Endothelial cell of umbilical vein (primary cell): ENCODE measurements at regions not wholly inside any gene's neighbourhood (a gene's known extent, or its start where the extent isn't known, plus 50 kb on each side); places are given as distances from the start of the nearest gene placed in this dataset.

Experiments
- BruUV-seq: library from RNA; stranded (reverse); fragments of 400-500 nt; replicated peaks from 2 replicates; lab custom pipeline; 2021; lab: Mats Ljungman, UMichigan
- CTCF ChIA-PET: fragments of 300-600, 350-600 bp; sonication (Branson Sonifier 250); formaldehyde crosslinking; loops from one replicate; lab custom pipeline; 2021; ENCODE audit warnings: antibody characterized with exemption, inconsistent platforms; lab: Charles Lee
- POLR2A ChIA-PET: fragments of 300-600, 350-600 bp; sonication (Branson Sonifier 250); formaldehyde crosslinking; loops from one replicate; lab custom pipeline; 2021; ENCODE audit warnings: antibody characterized with exemption, inconsistent platforms; lab: Charles Lee
- DNase-seq: peaks from one replicate; pipeline ENCODE4 v3.0.0-alpha.2; 2011; ENCODE audit warnings: low read depth, low spot score
- FAIRE-seq: peaks from 2 replicates; lab custom pipeline; 2011; peaks lifted over from hg19 to GRCh38; lab: Jason Lieb, UNC
- H2AFZ ChIP-seq: 2 replicates; pipeline ENCODE4 v1.6.0; 2012; ENCODE audit warnings: low read depth, low read length, control low read depth, inconsistent platforms
- H3K27ac ChIP-seq: 2 replicates; pipeline ENCODE4 v1.5.1; 2011; ENCODE audit warnings: low read depth, mild to moderate bottlenecking, control low read depth, low read length, moderate library complexity; ENCODE audit not compliant: insufficient read depth
- H3K27me3 ChIP-seq, 2 experiments: 2 replicates each; pipeline versions ENCODE4 v1.6.0 to v1.6.1; 2011; ENCODE audit warnings: low read length in 2 of 2, mixed read lengths in 1 of 2; ENCODE audit not compliant: control insufficient read depth in 2 of 2, insufficient read depth in 2 of 2
- H3K36me3 ChIP-seq, 2 experiments: 2 replicates in 1 of 2; 3 replicates in 1 of 2; pipeline ENCODE4 v1.5.1; 2011; ENCODE audit warnings: low read length in 2 of 2, mild to moderate bottlenecking in 1 of 2, moderate library complexity in 1 of 2; ENCODE audit not compliant: control insufficient read depth in 2 of 2, insufficient read depth in 2 of 2; ENCODE audit errors: extremely low read depth in 1 of 2
- H3K4me1 ChIP-seq: 3 replicates; pipeline ENCODE4 v1.5.1; 2011; ENCODE audit warnings: mild to moderate bottlenecking, low read length; ENCODE audit not compliant: control insufficient read depth, insufficient read depth; ENCODE audit errors: extremely low read depth
- H3K4me2 ChIP-seq: 2 replicates; pipeline ENCODE4 v1.6.1; 2011; ENCODE audit warnings: low read length, control low read depth, mixed read lengths; ENCODE audit not compliant: insufficient read depth
- H3K4me3 ChIP-seq, 3 experiments: fragments of 200-600 bp in 1 of 3; sonication (generic), shearing (Covaris generic) in 1 of 3; replicated peaks in 1 of 3; 2 replicates each; pipeline ENCODE4 v1.5.1; 2011 to 2016; ENCODE audit warnings: control low read depth in 3 of 3, low read length in 3 of 3, mild to moderate bottlenecking in 2 of 3, inconsistent platforms in 1 of 3, low read depth in 1 of 3, moderate library complexity in 1 of 3; ENCODE audit not compliant: insufficient read depth in 1 of 3
- H3K79me2 ChIP-seq: 2 replicates; pipeline ENCODE4 v1.6.0; 2012; ENCODE audit warnings: low read length, inconsistent platforms; ENCODE audit not compliant: control insufficient read depth, insufficient read depth
- H3K9ac ChIP-seq: replicated peaks from 2 replicates; pipeline ENCODE3; 2011; ENCODE audit warnings: low read length, control low read depth; ENCODE audit not compliant: insufficient read depth; ENCODE audit errors: extremely low read depth
- H3K9me1 ChIP-seq: replicated peaks from 3 replicates; pipeline ENCODE4 v1.6.0; 2011; ENCODE audit warnings: mild to moderate bottlenecking, low read length; ENCODE audit not compliant: control insufficient read depth, insufficient read depth; ENCODE audit errors: extremely low read depth
- H3K9me3 ChIP-seq: replicated peaks from 2 replicates; pipeline ENCODE4 v1.5.1; 2012; ENCODE audit warnings: low read length, inconsistent platforms; ENCODE audit not compliant: control insufficient read depth, insufficient read depth
- H4K20me1 ChIP-seq: replicated peaks from 2 replicates; pipeline ENCODE3; 2011; ENCODE audit warnings: mild to moderate bottlenecking, low read length; ENCODE audit not compliant: control insufficient read depth, insufficient read depth; ENCODE audit errors: extremely low read depth
- CTCF ChIP-seq, 2 donors: IDR thresholded peaks; 1 replicate in 1 of 2; 2 replicates in 1 of 2; pipeline ENCODE4 v1.5.1; 2011; ENCODE audit warnings: low read length in 2 of 2, mild to moderate bottlenecking in 2 of 2, moderate library complexity in 2 of 2, control low read depth in 1 of 2, inconsistent platforms in 1 of 2, low read depth in 1 of 2; ENCODE audit not compliant: insufficient read depth in 1 of 2; ENCODE audit errors: extremely low read depth in 1 of 2
- EZH2 ChIP-seq: IDR thresholded peaks from 2 replicates; pipeline ENCODE4 v1.6.1; 2012; ENCODE audit warnings: borderline replicate concordance, low read depth, mild to moderate bottlenecking, moderate library complexity, low read length, inconsistent platforms; ENCODE audit not compliant: severe bottlenecking
- FOS ChIP-seq: IDR thresholded peaks from 2 replicates; pipeline ENCODE4 v1.6.1; 2011; ENCODE audit warnings: mild to moderate bottlenecking, low read length, moderate library complexity, borderline replicate concordance; ENCODE audit not compliant: insufficient read depth
- GATA2 ChIP-seq: IDR thresholded peaks from 2 replicates; pipeline ENCODE4 v1.7.0; 2011; ENCODE audit warnings: low read depth, mild to moderate bottlenecking, moderate library complexity, mixed read lengths, low read length; ENCODE audit not compliant: insufficient read length, insufficient read depth
- JUN ChIP-seq: IDR thresholded peaks from 2 replicates; pipeline ENCODE4 v1.6.1; 2011; ENCODE audit warnings: borderline replicate concordance, low read depth; ENCODE audit not compliant: insufficient read length, insufficient read depth
- MAX ChIP-seq: IDR thresholded peaks from 2 replicates; pipeline ENCODE4 v1.6.1; 2011; ENCODE audit not compliant: insufficient read depth, insufficient read length
- MYC ChIP-seq: IDR thresholded peaks from one replicate; pipeline ENCODE4 v1.6.1; 2011; ENCODE audit warnings: mild to moderate bottlenecking, low read depth, low read length
- POLR2A ChIP-seq: IDR thresholded peaks from 2 replicates; pipeline ENCODE4 v1.6.1; 2012; ENCODE audit warnings: low read depth, mild to moderate bottlenecking, control low read depth, low read length
- POLR2AphosphoS5 ChIP-seq: IDR thresholded peaks from 2 replicates; pipeline ENCODE4 v1.6.1; 2012; ENCODE audit warnings: low read depth, mild to moderate bottlenecking, control low read depth, low read length, moderate library complexity; ENCODE audit not compliant: insufficient read depth
- dilution Hi-C: fragments of 300-500 bp; cut with MboI; formaldehyde crosslinking; loops from one replicate; pipeline ENCODE4 v1.15.0; 2019; ENCODE audit warnings: low sequenced_read_pairs; ENCODE audit not compliant: extremely low pct_ligation_motif_present
- intact Hi-C: fragments of 100-400 bp; cut with micrococcal nuclease; formaldehyde crosslinking; loops from one replicate; pipeline ENCODE4 v1.10.0; 2022

GRCh38 chr18:56136105-56136504 is 502.3 kb downstream of the TXNL1 start:
- Histone ChIP-seq H3K9ac (no peak overlapping the region), H3K4me3 (no peak overlapping the region), H3K4me2 (no peak overlapping the region), H4K20me1 (no peaks in the 10 kb centered on the region), H2AFZ (no peak overlapping the region), H3K27ac (no peak overlapping the region), H3K9me1 (no peaks in the 10 kb centered on the region), H3K27me3 (no peaks in the 10 kb centered on the region), H3K9me3 (no peaks in the 10 kb centered on the region), H3K36me3 (no peaks in the 10 kb centered on the region), H3K79me2 (no peaks in the 10 kb centered on the region), H3K4me1 (no peaks in the 10 kb centered on the region)
- ChIA-PET CTCF (interaction anchor here (1.0 kb wide), 2 partner anchors 19 to 27 kb away, joined by 3 read pairs; no protein-coding TSS in a partner anchor), POLR2A (no interaction called here)
- intact Hi-C loops = loop anchor here (2.0 kb wide), 1 partner anchor 41 kb away; no protein-coding TSS in a partner anchor
- DNase-seq = no peak
- TF ChIP-seq POLR2AphosphoS5 = no peak
- no peak for TF ChIP-seq CTCF (IDR thresholded peaks at IDR 0.05; ENCODE audit: extremely low read depth in 1 of 2, insufficient read depth in 1 of 2, low read depth in 1 of 2, low read length in 2 of 2)
- TF ChIP-seq JUN = no peak
- no peak for TF ChIP-seq GATA2
- TF ChIP-seq MYC = no peak
- TF ChIP-seq FOS = no peak
- no peak for TF ChIP-seq EZH2
- no peak for TF ChIP-seq MAX
- TF ChIP-seq POLR2A = no peak
- no peak for FAIRE-seq
- BruUV-seq = no TSS peak
- dilution Hi-C loops = no loop called here
